ENCODE measurements at regions not wholly inside any gene's neighbourhood (a gene's known extent, or its start where the extent isn't known, plus 50 kb on each side); places are given as distances from the start of the nearest gene placed in this dataset.

DNA sequence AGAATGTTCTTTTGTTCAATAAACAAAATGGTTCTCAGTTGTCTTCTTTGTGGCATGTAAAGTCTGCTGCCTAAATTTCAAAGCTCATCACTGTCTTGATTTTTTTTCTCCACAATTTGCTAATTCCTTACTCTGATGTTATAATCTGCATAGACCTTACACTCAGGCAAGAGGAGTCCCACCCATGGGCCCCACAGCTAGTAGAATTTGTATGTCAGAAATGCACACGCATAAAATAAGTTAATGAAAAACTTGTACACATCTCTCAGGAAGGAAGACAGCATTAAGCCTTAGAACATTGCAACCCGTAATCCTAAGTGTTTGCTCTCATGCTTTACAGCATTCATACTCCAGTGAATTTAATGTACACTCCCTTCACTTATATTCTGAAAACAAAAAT, 280.8 kb downstream of the ATXN7L3B start:
- TF ChIP-seq SMARCC2 (IDR thresholded peaks at IDR 0.05) (no peak), RNF2 (conservative IDR thresholded peaks at IDR 0.05; ENCODE audit: low read depth) (no peak), ZNF790 (CRISPR knock-in tag; IDR thresholded peaks at IDR 0.05; ENCODE audit: borderline replicate concordance) (no peak), ZNF296 (CRISPR knock-in tag; conservative IDR thresholded peaks at IDR 0.05) (no peak), HNRNPLL (IDR thresholded peaks at IDR 0.05; ENCODE audit: low read depth, low read length, poor library complexity, severe bottlenecking) (no peak)
- TF ChIP-seq, protein P1, sequence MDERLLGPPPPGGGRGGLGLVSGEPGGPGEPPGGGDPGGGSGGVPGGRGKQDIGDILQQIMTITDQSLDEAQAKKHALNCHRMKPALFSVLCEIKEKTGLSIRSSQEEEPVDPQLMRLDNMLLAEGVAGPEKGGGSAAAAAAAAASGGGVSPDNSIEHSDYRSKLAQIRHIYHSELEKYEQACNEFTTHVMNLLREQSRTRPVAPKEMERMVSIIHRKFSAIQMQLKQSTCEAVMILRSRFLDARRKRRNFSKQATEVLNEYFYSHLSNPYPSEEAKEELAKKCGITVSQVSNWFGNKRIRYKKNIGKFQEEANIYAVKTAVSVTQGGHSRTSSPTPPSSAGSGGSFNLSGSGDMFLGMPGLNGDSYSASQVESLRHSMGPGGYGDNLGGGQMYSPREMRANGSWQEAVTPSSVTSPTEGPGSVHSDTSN (CRISPR knock-in tag; IDR thresholded peaks at IDR 0.05) = no peak
- TF ChIP-seq, protein P2, sequence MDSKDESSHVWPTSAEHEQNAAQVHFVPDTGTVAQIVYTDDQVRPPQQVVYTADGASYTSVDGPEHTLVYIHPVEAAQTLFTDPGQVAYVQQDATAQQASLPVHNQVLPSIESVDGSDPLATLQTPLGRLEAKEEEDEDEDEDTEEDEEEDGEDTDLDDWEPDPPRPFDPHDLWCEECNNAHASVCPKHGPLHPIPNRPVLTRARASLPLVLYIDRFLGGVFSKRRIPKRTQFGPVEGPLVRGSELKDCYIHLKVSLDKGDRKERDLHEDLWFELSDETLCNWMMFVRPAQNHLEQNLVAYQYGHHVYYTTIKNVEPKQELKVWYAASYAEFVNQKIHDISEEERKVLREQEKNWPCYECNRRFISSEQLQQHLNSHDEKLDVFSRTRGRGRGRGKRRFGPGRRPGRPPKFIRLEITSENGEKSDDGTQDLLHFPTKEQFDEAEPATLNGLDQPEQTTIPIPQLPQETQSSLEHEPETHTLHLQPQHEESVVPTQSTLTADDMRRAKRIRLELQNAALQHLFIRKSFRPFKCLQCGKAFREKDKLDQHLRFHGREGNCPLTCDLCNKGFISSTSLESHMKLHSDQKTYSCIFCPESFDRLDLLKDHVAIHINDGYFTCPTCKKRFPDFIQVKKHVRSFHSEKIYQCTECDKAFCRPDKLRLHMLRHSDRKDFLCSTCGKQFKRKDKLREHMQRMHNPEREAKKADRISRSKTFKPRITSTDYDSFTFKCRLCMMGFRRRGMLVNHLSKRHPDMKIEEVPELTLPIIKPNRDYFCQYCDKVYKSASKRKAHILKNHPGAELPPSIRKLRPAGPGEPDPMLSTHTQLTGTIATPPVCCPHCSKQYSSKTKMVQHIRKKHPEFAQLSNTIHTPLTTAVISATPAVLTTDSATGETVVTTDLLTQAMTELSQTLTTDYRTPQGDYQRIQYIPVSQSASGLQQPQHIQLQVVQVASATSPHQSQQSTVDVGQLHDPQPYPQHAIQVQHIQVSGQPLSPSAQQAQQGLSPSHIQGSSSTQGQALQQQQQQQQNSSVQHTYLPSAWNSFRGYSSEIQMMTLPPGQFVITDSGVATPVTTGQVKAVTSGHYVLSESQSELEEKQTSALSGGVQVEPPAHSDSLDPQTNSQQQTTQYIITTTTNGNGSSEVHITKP (CRISPR knock-in tag; IDR thresholded peaks at IDR 0.05; ENCODE audit: low read depth) = no peak
- TF ChIP-seq, protein P3, sequence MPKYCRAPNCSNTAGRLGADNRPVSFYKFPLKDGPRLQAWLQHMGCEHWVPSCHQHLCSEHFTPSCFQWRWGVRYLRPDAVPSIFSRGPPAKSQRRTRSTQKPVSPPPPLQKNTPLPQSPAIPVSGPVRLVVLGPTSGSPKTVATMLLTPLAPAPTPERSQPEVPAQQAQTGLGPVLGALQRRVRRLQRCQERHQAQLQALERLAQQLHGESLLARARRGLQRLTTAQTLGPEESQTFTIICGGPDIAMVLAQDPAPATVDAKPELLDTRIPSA (CRISPR knock-in tag; IDR thresholded peaks at IDR 0.05; ENCODE audit: borderline replicate concordance) = no peak

Data from HepG2 (cell line).